ENCODE measurements at regions not wholly inside any gene's neighbourhood (a gene's known extent, or its start where the extent isn't known, plus 50 kb on each side); places are given as distances from the start of the nearest gene placed in this dataset.

GRCh38 chr2:238986491-238987351 lies 138.8 kb downstream of the TWIST2 start:
- no peaks in the 10 kb centered on the region for H3K4me1 ChIP-seq (ENCODE audit: control insufficient read depth, insufficient read depth, low read length)
- H2AK5ac ChIP-seq (ENCODE audit: low read depth, low read length): no peak overlapping the region
- WGBS, 2 experiments (ENCODE audit: extremely low coverage in 2 of 2, insufficient read length in 1 of 2): 80% methylated on average over 14 of the region's 41 CpGs; no CpG with 5 or more reads in 1 of the 2 experiments
- H3K18ac ChIP-seq (ENCODE audit: low read depth, low read length): no peak overlapping the region
- H4K91ac ChIP-seq (ENCODE audit: insufficient read depth, low read depth, low read length): no peak overlapping the region
- no peak overlapping the region for H3K4ac ChIP-seq (ENCODE audit: low read depth, low read length)
- H2AK9ac ChIP-seq (replicated peaks; ENCODE audit: low read depth, low read length, poor library complexity): no peak overlapping the region
- intact Hi-C loops (cut with micrococcal nuclease): no loop called here
- no peak overlapping the region for H2BK5ac ChIP-seq (ENCODE audit: low read depth, low read length, poor library complexity, severe bottlenecking)
- H4K20me1 ChIP-seq (ENCODE audit: insufficient read depth, low read length): no peaks in the 10 kb centered on the region
- no peaks in the 10 kb centered on the region for H3K9me3 ChIP-seq (ENCODE audit: control insufficient read depth, insufficient read depth, low read length)
- no peak overlapping the region for H3K56ac ChIP-seq (ENCODE audit: extremely low read depth, insufficient read depth, low read length)
- ATAC-seq (ENCODE audit: low read depth) (no peak), DNase-seq (no peak)
- H3K9ac ChIP-seq (ENCODE audit: low read depth, low read length): no peak overlapping the region
- CTCF ChIA-PET: no interaction called here
- no peak overlapping the region for H2BK120ac ChIP-seq (ENCODE audit: low read depth, low read length)
- H2BK20ac ChIP-seq (ENCODE audit: low read depth, low read length): no peak overlapping the region
- peaks cover 17% of the 10 kb centered on the region for H3K27me3 ChIP-seq (ENCODE audit: control insufficient read depth, insufficient read depth, low read length)
- H3K4me2 ChIP-seq (ENCODE audit: low read depth, low read length): no peak overlapping the region
- no peak overlapping the region for H4K8ac ChIP-seq (ENCODE audit: low read depth in 2 of 2, low read length in 2 of 2)
- no peak overlapping the region for H3K14ac ChIP-seq (replicated peaks; ENCODE audit: low read depth, low read length)
- no peak overlapping the region for H3K4me3 ChIP-seq (ENCODE audit: insufficient read depth, low read depth, low read length)
- H4K5ac ChIP-seq (ENCODE audit: low read depth, low read length): no peak overlapping the region
- no peaks in the 10 kb centered on the region for H3K36me3 ChIP-seq (ENCODE audit: control insufficient read depth, insufficient read depth, low read length)
- H2AFZ ChIP-seq (replicated peaks; ENCODE audit: low read length, poor library complexity): peak overlapping the region; percentile 29
- BruUV-seq (replicated peaks): no TSS peak
- no peak for TF ChIP-seq ELK1 (IDR thresholded peaks at IDR 0.05; ENCODE audit: borderline replicate concordance, low read depth, low read length)
- no peak for TF ChIP-seq RFX5 (IDR thresholded peaks at IDR 0.05; ENCODE audit: low read depth, low read length)
- TF ChIP-seq BHLHE40 (IDR thresholded peaks at IDR 0.05; ENCODE audit: low read depth, low read length): no peak
- no peak for TF ChIP-seq USF2 (IDR thresholded peaks at IDR 0.05; ENCODE audit: low read depth, low read length)
- TF ChIP-seq CEBPB (IDR thresholded peaks at IDR 0.05; ENCODE audit: low read depth, low read length): no peak
- TF ChIP-seq RAD21 (IDR thresholded peaks at IDR 0.05; ENCODE audit: low read length): no peak
- no peak for TF ChIP-seq FOS (IDR thresholded peaks at IDR 0.05; ENCODE audit: low read depth, low read length)
- no peak for TF ChIP-seq CTCF (conservative IDR thresholded peaks at IDR 0.05; ENCODE audit: low read depth, low read length)
- no peak for TF ChIP-seq SMC3 (IDR thresholded peaks at IDR 0.05; ENCODE audit: low read depth, low read length)
- no peak for TF ChIP-seq NFE2L2 (IDR thresholded peaks at IDR 0.05; ENCODE audit: low read depth, low read length)
- no peak for TF ChIP-seq RCOR1 (IDR thresholded peaks at IDR 0.05; ENCODE audit: insufficient replicate concordance, low read length)
- no peak for TF ChIP-seq MAZ (IDR thresholded peaks at IDR 0.05; ENCODE audit: borderline replicate concordance, low read depth, low read length)
- no peak for TF ChIP-seq POLR2A (IDR thresholded peaks at IDR 0.05; ENCODE audit: low read depth, low read length)
- no peak for TF ChIP-seq CHD1 (IDR thresholded peaks at IDR 0.05; ENCODE audit: low read depth, low read length)
- no peak for TF ChIP-seq MAFK (IDR thresholded peaks at IDR 0.05; ENCODE audit: low read depth, low read length)
- no peak overlapping the region for H2BK15ac ChIP-seq (ENCODE audit: low read depth, low read length)
- POLR2A ChIA-PET (ENCODE audit: unreplicated experiment): no interaction called here
- in situ Hi-C loops (cut with MboI; ENCODE audit: low sequenced_read_pairs): no loop called here
- no peak overlapping the region for H3K27ac ChIP-seq (ENCODE audit: insufficient read depth, low read length)
- no peaks in the 10 kb centered on the region for H3K79me1 ChIP-seq (ENCODE audit: low read depth in 1 of 2, low read length in 2 of 2)
- H3K23ac ChIP-seq (ENCODE audit: low read depth, low read length): no peak overlapping the region
- H3K9me1 ChIP-seq (ENCODE audit: insufficient read depth, low read length): no peaks in the 10 kb centered on the region
- dilution Hi-C loops (cut with HindIII; ENCODE audit: low sequenced_read_pairs, unreplicated experiment): no loop called here
